NCI-H1105 (cell line): ENCODE measurements at regions not wholly inside any gene's neighbourhood (a gene's known extent, or its start where the extent isn't known, plus 50 kb on each side); places are given as distances from the start of the nearest gene placed in this dataset.
"Not testable (repeated sequence)": the region's sequence is repeated elsewhere in the genome, so short reads cannot be mapped to it uniquely, and the experiment has no call there.

Experiments
- DNase-seq: peaks from one replicate; lab custom pipeline; 2025; lab: John Stamatoyannopoulos, UW

- DNase-seq, result no peak
Measured at GRCh38 chr4:127307996-127308395, 324.8 kb upstream of the INTU start.

DNA sequence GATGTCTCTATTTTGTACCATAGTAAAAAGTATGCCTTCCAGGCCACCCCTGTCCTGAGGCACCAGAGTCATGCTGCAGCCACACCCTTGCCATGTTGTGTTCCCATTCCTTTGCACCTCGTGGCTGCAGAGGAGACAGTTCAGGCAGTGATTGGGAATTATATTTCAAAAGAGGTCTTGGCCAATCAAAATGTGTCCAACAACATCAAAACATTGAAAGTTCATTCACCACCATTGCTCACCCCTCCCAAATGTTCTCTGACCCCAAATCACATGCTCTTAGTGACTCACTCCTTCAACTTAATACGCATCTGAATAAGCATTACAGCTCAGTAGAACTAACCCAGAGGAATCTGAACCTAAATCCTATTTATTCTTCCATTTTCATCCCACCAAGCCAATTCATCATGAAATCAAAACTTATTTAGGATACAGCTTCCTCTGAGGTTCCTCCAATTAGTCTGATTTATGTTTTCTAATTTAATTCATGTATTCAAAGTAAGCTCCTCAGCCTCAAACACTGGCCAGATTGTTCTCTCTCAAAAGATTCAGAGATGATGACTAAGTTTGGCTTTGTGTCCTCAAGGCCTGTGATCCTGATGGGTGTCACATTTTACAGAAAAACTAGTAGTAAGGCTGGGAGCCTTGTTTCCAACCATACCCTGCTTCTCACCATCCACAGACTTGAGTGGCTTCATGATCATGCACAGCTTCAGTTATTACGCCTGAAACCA is 323.2 kb upstream of the INTU start:
- DNase-seq, result no peak

GRCh38 chr4:127311371-127311770 is 321.4 kb upstream of the INTU start:
- no peak for DNase-seq

- DNase-seq, result no peak
Measured at GRCh38 chr4:127311924-127312323, 320.8 kb upstream of the INTU start.

GRCh38 chr4:127313767-127314166 is 319.0 kb upstream of the INTU start:
- DNase-seq, result no peak

- DNase-seq, result no peak
Measured at GRCh38 chr4:127327491-127327890, 305.3 kb upstream of the INTU start.

GRCh38 chr4:127335073-127335620 is 297.6 kb upstream of the INTU start:
- no peak for DNase-seq

GRCh38 chr4:127335732-127336131 is 297.0 kb upstream of the INTU start:
- DNase-seq, result no peak

DNA sequence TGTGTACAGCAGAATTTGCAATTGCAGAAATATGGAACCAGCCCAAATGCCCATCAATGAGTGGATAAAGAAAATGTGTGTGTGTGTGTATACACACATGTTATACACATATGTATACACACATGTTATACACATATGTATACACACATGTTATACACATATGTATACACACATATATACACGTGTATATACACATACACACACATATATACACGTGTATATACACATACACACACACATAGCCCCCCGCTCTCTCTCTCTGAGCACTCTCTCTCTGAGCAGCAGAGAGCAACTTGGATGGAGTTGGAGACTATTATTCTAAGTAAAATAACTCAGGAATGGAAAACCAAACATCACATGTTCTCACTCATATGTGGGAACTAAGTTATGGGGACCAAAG is 289.6 kb upstream of the INTU start:
- not testable (repeated sequence) for DNase-seq

DNA sequence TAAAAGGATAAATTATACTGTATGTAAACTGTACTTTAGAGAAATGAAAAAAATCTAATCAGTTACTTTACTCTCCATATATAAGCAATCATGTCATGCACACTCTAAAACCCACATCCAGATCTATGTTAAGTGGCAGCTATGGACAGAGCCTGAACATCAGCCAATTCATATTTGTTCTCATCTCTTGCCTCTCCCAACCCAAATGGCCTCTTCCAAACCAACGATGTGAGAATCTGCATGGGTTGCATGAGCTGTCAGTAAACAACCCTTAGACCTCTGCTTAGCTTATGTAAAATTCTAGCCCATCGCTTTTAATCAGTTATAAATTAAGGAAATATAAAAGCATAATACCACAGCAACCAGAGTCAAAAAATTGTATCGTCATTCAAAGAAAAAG is 288.7 kb upstream of the INTU start:
- no peak for DNase-seq

- no peak for DNase-seq
Measured at GRCh38 chr4:127347936-127348335, 284.8 kb upstream of the INTU start.

DNA sequence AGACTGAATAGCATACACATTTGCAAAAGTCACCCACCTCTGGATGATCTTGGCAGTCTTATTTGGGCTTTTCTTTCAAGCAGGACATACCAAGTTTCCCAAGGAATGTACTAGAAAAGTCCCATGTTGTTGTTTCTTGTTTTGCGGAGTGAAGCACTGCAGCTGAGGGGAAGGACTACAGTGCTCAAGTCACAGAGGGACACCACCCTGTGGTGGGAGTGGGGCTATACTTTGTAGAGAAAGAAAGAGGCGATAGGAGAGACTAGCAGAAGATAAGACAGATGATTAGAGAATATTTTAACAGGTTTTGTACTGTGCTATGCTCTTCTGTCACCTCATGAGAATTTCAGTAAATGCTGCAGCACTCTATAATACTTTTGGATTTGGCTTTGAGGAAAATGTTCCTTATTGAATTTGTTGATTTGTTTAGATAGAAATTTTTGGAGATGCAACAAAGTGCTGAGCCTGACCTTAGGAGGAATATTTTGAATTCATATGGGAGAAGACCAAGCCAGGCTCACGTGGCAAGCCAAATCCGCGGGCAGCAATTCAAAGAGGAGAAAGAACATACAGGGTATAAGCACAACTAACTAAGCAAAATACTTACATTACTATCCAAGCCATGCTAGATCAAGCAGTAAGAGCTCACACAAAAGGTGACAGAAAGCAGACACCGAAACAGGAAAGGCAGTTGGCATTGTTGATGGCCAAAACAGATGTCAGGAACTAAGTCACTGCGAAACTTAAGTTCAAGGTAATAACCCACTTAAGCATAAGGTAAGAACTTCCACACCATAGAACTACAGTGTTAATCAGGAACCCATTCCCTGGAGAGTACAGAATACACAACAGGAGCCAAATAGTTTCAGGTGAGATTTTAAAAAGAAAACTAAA is 280.3 kb upstream of the INTU start:
- DNase-seq, result no peak

DNA sequence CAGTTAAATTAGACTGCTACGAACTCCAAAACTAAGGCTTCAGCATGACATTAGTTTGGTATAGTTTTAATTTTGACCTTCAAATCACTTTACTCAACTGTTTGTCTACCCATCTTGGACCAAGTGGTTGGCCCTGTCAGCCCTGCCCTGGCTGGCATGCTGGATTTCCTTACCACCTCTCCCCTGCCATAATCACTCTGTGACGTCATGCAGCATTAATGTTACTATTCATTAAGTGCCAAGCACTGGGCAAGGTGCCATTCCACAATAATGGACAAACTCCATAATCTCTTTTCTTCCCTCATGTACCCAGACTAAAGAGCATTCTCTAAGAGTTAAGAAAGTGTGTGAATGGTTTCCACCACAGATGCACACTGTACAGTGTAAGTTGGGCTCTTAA is 277.0 kb upstream of the INTU start:
- no peak for DNase-seq

DNA sequence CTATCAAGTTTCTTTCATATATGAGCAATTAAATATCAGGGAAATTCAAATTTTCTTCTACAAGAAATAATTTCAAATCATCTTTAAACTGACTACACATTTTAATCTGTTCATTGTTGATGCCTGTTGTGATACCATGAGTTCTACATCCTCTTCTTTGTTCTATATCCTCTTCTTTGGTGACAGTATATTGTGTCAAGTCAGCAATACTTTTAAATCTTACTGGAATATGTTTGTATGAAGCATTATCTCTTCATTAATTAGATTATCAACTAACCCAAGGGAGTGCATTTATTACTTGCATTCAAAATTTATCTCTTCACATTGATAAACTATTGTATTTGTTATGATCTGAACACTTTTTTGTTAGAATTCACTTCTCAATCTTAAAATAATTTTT is 275.0 kb upstream of the INTU start:
- DNase-seq, result no peak

GRCh38 chr4:127362686-127363085 is 270.1 kb upstream of the INTU start:
- no peak for DNase-seq

DNA sequence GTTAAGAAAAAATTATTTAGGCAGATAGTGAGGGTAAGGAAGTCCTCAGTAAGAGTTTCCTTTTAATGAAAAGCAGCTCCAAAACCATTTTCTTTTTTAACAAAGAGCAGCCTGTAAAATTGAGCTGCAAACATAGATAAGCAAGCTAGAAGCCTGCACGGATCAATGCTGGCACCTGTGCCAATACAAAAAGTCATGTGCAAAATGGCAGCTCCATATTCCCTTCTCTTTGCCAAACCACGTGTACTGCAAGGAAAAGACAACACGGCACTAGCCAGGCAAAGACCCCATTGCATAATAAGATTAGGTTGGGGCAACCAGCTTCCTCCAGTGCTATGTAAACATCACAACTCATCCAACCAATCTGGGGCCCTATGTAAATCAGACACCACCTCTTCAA is 268.4 kb upstream of the INTU start:
- no peak for DNase-seq

DNA sequence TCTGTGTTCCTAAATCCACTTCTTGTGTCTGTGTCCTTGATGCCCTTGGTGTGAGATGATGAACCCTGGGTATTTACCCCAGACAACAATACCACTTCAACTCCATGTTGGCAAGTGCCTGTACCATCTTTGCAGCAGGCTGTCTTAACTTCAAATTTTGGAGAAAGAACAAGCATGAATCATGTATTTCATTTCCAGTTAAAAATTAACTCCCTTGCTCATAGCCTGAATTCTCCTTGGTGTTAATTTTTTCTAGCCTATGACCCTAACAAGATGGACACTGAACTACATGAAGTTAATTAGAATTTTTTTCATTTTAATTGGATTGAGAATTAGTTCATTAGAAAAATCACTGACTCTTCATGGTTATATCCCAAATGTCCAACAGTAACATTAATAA is 267.8 kb upstream of the INTU start:
- no peak for DNase-seq

DNA sequence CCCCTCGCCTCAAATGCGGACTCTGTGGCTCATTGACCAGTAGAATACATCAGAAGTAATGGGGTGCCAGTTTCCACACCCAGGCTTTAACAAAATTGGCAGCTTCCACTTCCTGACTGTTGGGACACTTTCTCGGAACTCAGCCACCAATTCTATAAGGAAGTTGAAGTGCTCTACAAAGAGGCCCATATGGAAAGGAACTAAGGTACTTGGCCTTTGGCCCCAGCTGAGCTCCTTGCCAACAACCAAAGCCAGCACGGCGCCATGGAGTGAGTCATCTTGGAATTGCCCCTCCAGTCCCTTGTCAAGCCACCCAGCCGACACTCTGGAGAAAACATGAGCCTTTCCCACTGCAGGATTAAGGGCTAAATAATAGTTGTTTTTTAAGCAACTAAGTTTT is 262.2 kb upstream of the INTU start:
- no peak for DNase-seq

DNA sequence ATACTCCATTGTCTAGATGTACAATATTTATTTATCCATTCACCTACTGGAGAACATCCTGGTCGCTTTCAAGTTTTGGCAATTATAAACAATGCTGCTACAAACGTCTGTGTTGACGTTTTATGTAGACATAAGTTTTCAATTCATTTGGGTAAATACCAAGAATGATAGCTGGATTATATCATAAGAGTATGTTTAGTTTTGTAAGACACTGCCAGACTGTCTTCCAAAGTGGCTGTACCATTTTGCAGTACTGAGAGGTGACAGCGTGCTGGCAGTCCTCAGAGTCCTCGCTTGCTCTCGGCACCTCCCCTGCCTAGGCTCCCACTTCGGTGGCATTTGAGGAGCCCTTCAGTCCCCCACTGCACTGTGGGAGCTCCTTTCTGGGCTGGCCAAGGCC is 253.3 kb upstream of the INTU start:
- no peak for DNase-seq

- not testable (repeated sequence) for DNase-seq
Measured at GRCh38 chr4:127379948-127380347, 252.8 kb upstream of the INTU start.

- no peak for DNase-seq
Measured at GRCh38 chr4:127383666-127384065, 249.1 kb upstream of the INTU start.

DNA sequence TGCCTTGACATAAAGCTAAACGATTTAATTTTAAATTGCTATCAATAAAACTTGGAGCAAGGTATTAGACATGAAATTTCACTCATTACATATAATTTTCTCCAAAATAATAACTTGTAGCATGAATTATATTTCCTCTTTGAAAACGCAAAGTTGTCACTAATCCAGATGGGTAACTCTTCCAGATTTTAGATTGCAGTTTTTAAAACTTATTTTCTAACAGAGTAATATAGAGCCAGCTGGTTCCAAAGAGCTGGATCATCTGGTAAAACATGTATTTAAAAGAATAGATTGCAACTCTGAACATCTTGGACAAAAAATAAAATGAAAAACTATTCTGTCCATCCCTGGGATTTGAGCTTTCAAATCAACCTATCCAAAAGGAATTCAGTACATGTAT is 238.2 kb upstream of the INTU start:
- no peak for DNase-seq

GRCh38 chr4:127400276-127400675 is 232.5 kb upstream of the INTU start:
- no peak for DNase-seq
